Uterus (tissue), 2 donors: ENCODE measurements at regions not wholly inside any gene's neighbourhood (a gene's known extent, or its start where the extent isn't known, plus 50 kb on each side); places are given as distances from the start of the nearest gene placed in this dataset.

Experiments used
- POLR2A ChIP-seq, 2 donors: fragments of 450-650 bp; IDR thresholded peaks; one replicate each; pipeline ENCODE4 v1.6.1; 2016; ENCODE audit warnings: antibody characterized with exemption in 2 of 2, mild to moderate bottlenecking in 1 of 2, moderate library complexity in 1 of 2
- TF ChIP-seq, protein P1 (sequence below), 4 experiments: fragments of 200-600 bp in 2 of 4; fragments of 450-650 bp in 2 of 4; sonication (generic) in 2 of 4; IDR thresholded peaks; one replicate each; pipeline ENCODE4 v1.5.1; 2016 to 2019; ENCODE audit warnings: antibody characterized with exemption in 4 of 4, mild to moderate bottlenecking in 2 of 4, moderate library complexity in 1 of 4

DNA sequence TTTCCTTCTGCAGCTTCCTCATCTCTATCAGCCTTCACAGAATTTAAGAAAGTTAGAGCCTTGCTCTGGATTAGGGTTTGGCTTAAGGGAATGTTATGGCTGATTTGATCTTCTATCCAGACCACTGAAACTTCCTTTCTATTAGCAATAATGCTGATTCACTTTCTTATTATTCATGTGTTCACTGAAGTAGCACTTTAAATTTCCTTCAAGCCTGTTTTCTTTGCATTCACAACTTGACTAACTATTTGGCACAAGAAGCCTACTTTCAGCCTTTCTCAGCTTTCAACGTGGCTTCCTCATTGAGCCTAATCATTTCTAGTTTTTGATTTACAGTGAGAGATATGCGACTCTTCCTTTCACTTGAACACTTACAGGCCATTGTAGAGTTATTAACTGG, 528.5 kb downstream of the PLPP3 start:
- TF ChIP-seq, protein P1, sequence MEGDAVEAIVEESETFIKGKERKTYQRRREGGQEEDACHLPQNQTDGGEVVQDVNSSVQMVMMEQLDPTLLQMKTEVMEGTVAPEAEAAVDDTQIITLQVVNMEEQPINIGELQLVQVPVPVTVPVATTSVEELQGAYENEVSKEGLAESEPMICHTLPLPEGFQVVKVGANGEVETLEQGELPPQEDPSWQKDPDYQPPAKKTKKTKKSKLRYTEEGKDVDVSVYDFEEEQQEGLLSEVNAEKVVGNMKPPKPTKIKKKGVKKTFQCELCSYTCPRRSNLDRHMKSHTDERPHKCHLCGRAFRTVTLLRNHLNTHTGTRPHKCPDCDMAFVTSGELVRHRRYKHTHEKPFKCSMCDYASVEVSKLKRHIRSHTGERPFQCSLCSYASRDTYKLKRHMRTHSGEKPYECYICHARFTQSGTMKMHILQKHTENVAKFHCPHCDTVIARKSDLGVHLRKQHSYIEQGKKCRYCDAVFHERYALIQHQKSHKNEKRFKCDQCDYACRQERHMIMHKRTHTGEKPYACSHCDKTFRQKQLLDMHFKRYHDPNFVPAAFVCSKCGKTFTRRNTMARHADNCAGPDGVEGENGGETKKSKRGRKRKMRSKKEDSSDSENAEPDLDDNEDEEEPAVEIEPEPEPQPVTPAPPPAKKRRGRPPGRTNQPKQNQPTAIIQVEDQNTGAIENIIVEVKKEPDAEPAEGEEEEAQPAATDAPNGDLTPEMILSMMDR (IDR thresholded peaks at IDR 0.05) = no peak
- no peak for TF ChIP-seq POLR2A (IDR thresholded peaks at IDR 0.05)
